ENCODE measurements at regions not wholly inside any gene's neighbourhood (a gene's known extent, or its start where the extent isn't known, plus 50 kb on each side); places are given as distances from the start of the nearest gene placed in this dataset.

- ATAC-seq (no peak), DNase-seq (ENCODE audit: low spot score) (no peak)
Observed at GRCh38 chr18:44046376-44046975, 634.2 kb upstream of the SETBP1 start.

GRCh38 chr18:44047585-44047984 is 633.1 kb upstream of the SETBP1 start:
- no peak for ATAC-seq
- no peak for DNase-seq (ENCODE audit: low spot score)

GRCh38 chr18:44048435-44048834 is 632.3 kb upstream of the SETBP1 start:
- DNase-seq (ENCODE audit: low spot score) (no peak), ATAC-seq (no peak)

GRCh38 chr18:44048846-44049245 is 631.8 kb upstream of the SETBP1 start:
- DNase-seq (ENCODE audit: low spot score) (no peak), ATAC-seq (no peak)

GRCh38 chr18:44051026-44051425 is 629.7 kb upstream of the SETBP1 start:
- ATAC-seq: no peak
- no peak for DNase-seq (ENCODE audit: low spot score)

- no peak for ATAC-seq
Observed at GRCh38 chr18:44054514-44054913, 626.2 kb upstream of the SETBP1 start.

GRCh38 chr18:44060197-44060596 is 620.5 kb upstream of the SETBP1 start:
- DNase-seq (ENCODE audit: low spot score) (no peak), ATAC-seq (no peak)

More at GRCh38 chr18:44054514-44054913, 626.2 kb upstream of the SETBP1 start:
- DNase-seq (ENCODE audit: low spot score): no peak

GRCh38 chr18:44061438-44061837 is 619.2 kb upstream of the SETBP1 start:
- ATAC-seq (no peak), DNase-seq (ENCODE audit: low spot score) (no peak)

GRCh38 chr18:44062345-44062744 is 618.3 kb upstream of the SETBP1 start:
- DNase-seq (ENCODE audit: low spot score) (no peak), ATAC-seq (no peak)

- ATAC-seq: no peak
Observed at GRCh38 chr18:44065206-44065605, 615.5 kb upstream of the SETBP1 start.

GRCh38 chr18:44066541-44066940 is 614.1 kb upstream of the SETBP1 start:
- DNase-seq (ENCODE audit: low spot score) (no peak), ATAC-seq (no peak)

More at GRCh38 chr18:44065206-44065605, 615.5 kb upstream of the SETBP1 start:
- DNase-seq (ENCODE audit: low spot score): no peak

- ATAC-seq (no peak), DNase-seq (ENCODE audit: low spot score) (no peak)
Observed at GRCh38 chr18:44067186-44067585, 613.5 kb upstream of the SETBP1 start.

- ATAC-seq (no peak), DNase-seq (ENCODE audit: low spot score) (no peak)
Observed at GRCh38 chr18:44075038-44075437, 605.6 kb upstream of the SETBP1 start.

- DNase-seq (ENCODE audit: low spot score): no peak
- no peak for ATAC-seq
Observed at GRCh38 chr18:44079606-44080005, 601.1 kb upstream of the SETBP1 start.

GRCh38 chr18:44080054-44080453 is 600.6 kb upstream of the SETBP1 start:
- ATAC-seq: no peak
- no peak for DNase-seq (ENCODE audit: low spot score)

GRCh38 chr18:44089732-44090131 is 591.0 kb upstream of the SETBP1 start:
- ATAC-seq (no peak), DNase-seq (ENCODE audit: low spot score) (no peak)

GRCh38 chr18:44090453-44090852 is 590.2 kb upstream of the SETBP1 start:
- ATAC-seq: no peak
- DNase-seq (ENCODE audit: low spot score): no peak

- DNase-seq (ENCODE audit: low spot score) (no peak), ATAC-seq (no peak)
Observed at GRCh38 chr18:44093253-44093652, 587.4 kb upstream of the SETBP1 start.

- no peak for ATAC-seq
Observed at GRCh38 chr18:44096016-44096415, 584.7 kb upstream of the SETBP1 start.

GRCh38 chr18:44098551-44099098 is 582.1 kb upstream of the SETBP1 start:
- ATAC-seq (peak; percentile 78), DNase-seq (ENCODE audit: low spot score) (no peak)

More at GRCh38 chr18:44096016-44096415, 584.7 kb upstream of the SETBP1 start:
- no peak for DNase-seq (ENCODE audit: low spot score)

- DNase-seq (ENCODE audit: low spot score) (no peak), ATAC-seq (no peak)
Observed at GRCh38 chr18:44107187-44107586, 573.5 kb upstream of the SETBP1 start.

- no peak for ATAC-seq
- DNase-seq (ENCODE audit: low spot score): no peak
Observed at GRCh38 chr18:44111337-44111736, 569.4 kb upstream of the SETBP1 start.

GRCh38 chr18:44117821-44118220 is 562.9 kb upstream of the SETBP1 start:
- no peak for DNase-seq (ENCODE audit: low spot score)
- no peak for ATAC-seq

Data from left lobe of liver (tissue), 2 donors.